ENCODE measurements at regions not wholly inside any gene's neighbourhood (a gene's known extent, or its start where the extent isn't known, plus 50 kb on each side); places are given as distances from the start of the nearest gene placed in this dataset.

DNA sequence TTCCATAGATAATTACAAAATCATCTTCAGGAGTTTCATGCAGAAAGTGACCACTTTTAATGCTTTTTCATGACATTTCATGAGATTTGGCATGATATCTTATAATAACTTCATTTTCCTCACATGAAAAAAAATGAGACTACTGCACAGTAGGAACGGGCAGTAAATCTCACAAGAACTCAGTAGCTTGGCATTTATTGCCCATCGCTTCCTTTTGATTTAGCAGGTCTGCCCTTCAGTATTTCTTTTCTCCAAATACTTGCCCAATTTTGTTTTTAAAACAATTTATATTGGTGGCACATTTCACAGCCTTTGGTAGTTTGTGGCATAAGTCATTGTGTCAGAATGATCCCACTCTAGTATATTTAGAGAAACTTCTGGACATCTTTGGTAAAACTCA is 711.8 kb upstream of the CHD1 start:
- no peak for TF ChIP-seq POLR2A (IDR thresholded peaks at IDR 0.05)
- TF ChIP-seq CTCF (IDR thresholded peaks at IDR 0.05), result no peak
